ENCODE measurements at regions not wholly inside any gene's neighbourhood (a gene's known extent, or its start where the extent isn't known, plus 50 kb on each side); places are given as distances from the start of the nearest gene placed in this dataset.

GRCh38 chr5:60437308-60437707 is 262.7 kb downstream of the DEPDC1B start:
- H3K9ac ChIP-seq (ENCODE audit: control insufficient read depth, insufficient read depth, low read length): no peak overlapping the region
- BruUV-seq (replicated peaks): no TSS peak
- no peaks in the 10 kb centered on the region for H3K36me3 ChIP-seq (ENCODE audit: control insufficient read depth in 2 of 2, insufficient read depth in 2 of 2, low read length in 1 of 2)
- ChIA-PET POLR2A (no interaction called here), SMC1A (ENCODE audit: uncharacterized antibody, unreplicated experiment) (interaction anchor here (0.8 to 2.3 kb wide), 8 partner anchors 16 to 85 kb away, joined by 3 to 5 read pairs (median 4); no protein-coding TSS in a partner anchor), RAD21 (ENCODE audit: unreplicated experiment) (interaction anchor here (1.0 to 1.5 kb wide), 3 partner anchors 16 to 66 kb away, joined by 3 read pairs; no protein-coding TSS in a partner anchor), CTCF (interaction anchor here (1.1 kb wide), 1 partner anchor 8 kb away, joined by 3 read pairs; no protein-coding TSS in a partner anchor)
- in situ Hi-C loops (cut with MboI): no loop called here
- H3K4me1 ChIP-seq (ENCODE audit: control insufficient read depth, insufficient read depth, low read length): peaks cover 11% of the 10 kb centered on the region
- FAIRE-seq: no peak
- no peak for ATAC-seq
- H3K27ac ChIP-seq (ENCODE audit: control insufficient read depth, insufficient read depth): no peak overlapping the region
- no peak overlapping the region for H3K4me3 ChIP-seq
- no peaks in the 10 kb centered on the region for H3K79me2 ChIP-seq (ENCODE audit: control insufficient read depth, insufficient read depth, low read length)
- intact Hi-C loops (cut with micrococcal nuclease; ENCODE audit: unreplicated experiment): no loop called here
- no peaks in the 10 kb centered on the region for H3K27me3 ChIP-seq (replicated peaks in 1 of 2; ENCODE audit: control insufficient read depth in 2 of 2, insufficient read depth in 2 of 2, low read length in 1 of 2)
- H2AFZ ChIP-seq (ENCODE audit: control insufficient read depth, low read depth, low read length): no peak overlapping the region
- no peaks in the 10 kb centered on the region for H4K20me1 ChIP-seq (ENCODE audit: control insufficient read depth, insufficient read depth)
- peaks cover 2% of the 10 kb centered on the region; the same call in 1 of the 3 replicates for H3K9me3 ChIP-seq (replicated peaks; ENCODE audit: control insufficient read depth, insufficient read depth, low read length)
- no peak for DNase-seq (ENCODE audit: low read depth, low spot score)
- no peak overlapping the region for H3K4me2 ChIP-seq (ENCODE audit: control insufficient read depth, insufficient read depth)
- no peak for TF ChIP-seq CBFB (IDR thresholded peaks at IDR 0.05; ENCODE audit: low read depth)
- peak; percentile 60 for TF ChIP-seq RUNX3 (IDR thresholded peaks at IDR 0.05; ENCODE audit: low read length)

GRCh38 chr5:60436518-60436917 is 263.4 kb downstream of the DEPDC1B start:
- ChIA-PET POLR2A (no interaction called here), SMC1A (ENCODE audit: uncharacterized antibody, unreplicated experiment) (interaction anchor here (0.8 to 2.3 kb wide), 6 partner anchors 16 to 83 kb away, joined by 3 to 5 read pairs (median 4); no protein-coding TSS in a partner anchor), RAD21 (ENCODE audit: unreplicated experiment) (interaction anchor here (1.0 to 1.5 kb wide), 6 partner anchors 13 to 77 kb away, joined by 3 read pairs; no protein-coding TSS in a partner anchor), CTCF (no interaction called here)
- no peak overlapping the region; the same call in 1 of the 2 replicates for H3K9ac ChIP-seq (ENCODE audit: control insufficient read depth, insufficient read depth, low read length)
- no peak overlapping the region for H3K27ac ChIP-seq (ENCODE audit: control insufficient read depth, insufficient read depth)
- intact Hi-C loops (cut with micrococcal nuclease; ENCODE audit: unreplicated experiment): no loop called here
- in situ Hi-C loops (cut with MboI): no loop called here
- H4K20me1 ChIP-seq (ENCODE audit: control insufficient read depth, insufficient read depth): no peaks in the 10 kb centered on the region
- no peak overlapping the region; the same call in 1 of the 2 replicates for H2AFZ ChIP-seq (ENCODE audit: control insufficient read depth, low read depth, low read length)
- peaks cover 11% of the 10 kb centered on the region for H3K4me1 ChIP-seq (ENCODE audit: control insufficient read depth, insufficient read depth, low read length)
- no peak overlapping the region for H3K4me3 ChIP-seq
- ATAC-seq (peak; percentile 61), DNase-seq (ENCODE audit: low read depth, low spot score) (peak; percentile 33), FAIRE-seq (peak; percentile 38)
- H3K9me3 ChIP-seq (replicated peaks; ENCODE audit: control insufficient read depth, insufficient read depth, low read length): peaks cover 2% of the 10 kb centered on the region; the same call in 1 of the 3 replicates
- H3K36me3 ChIP-seq (ENCODE audit: control insufficient read depth in 2 of 2, insufficient read depth in 2 of 2, low read length in 1 of 2): no peaks in the 10 kb centered on the region
- H3K4me2 ChIP-seq (ENCODE audit: control insufficient read depth, insufficient read depth): peak overlapping the region; percentile 47
- WGBS (ENCODE audit: insufficient coverage, insufficient replicate concordance, low lambda C conversion rate, missing lambda C conversion rate): 0% methylated on average over 2 of the region's 2 CpGs
- H3K27me3 ChIP-seq (replicated peaks in 1 of 2; ENCODE audit: control insufficient read depth in 2 of 2, insufficient read depth in 2 of 2, low read length in 1 of 2): no peaks in the 10 kb centered on the region
- no peaks in the 10 kb centered on the region for H3K79me2 ChIP-seq (ENCODE audit: control insufficient read depth, insufficient read depth, low read length)
- BruUV-seq (replicated peaks): no TSS peak
- TF ChIP-seq CHD4 (IDR thresholded peaks at IDR 0.05) (no peak), IRF3 (IDR thresholded peaks at IDR 0.05) (no peak), KDM1A (IDR thresholded peaks at IDR 0.05; ENCODE audit: borderline replicate concordance) (no peak), RAD51 (IDR thresholded peaks at IDR 0.05) (no peak), ZNF207 (IDR thresholded peaks at IDR 0.05; ENCODE audit: borderline replicate concordance) (no peak), CBX5 (IDR thresholded peaks at IDR 0.05; ENCODE audit: low read depth) (no peak), SRF (IDR thresholded peaks at IDR 0.05; ENCODE audit: low read depth in 2 of 2, low read length in 2 of 2) (no peak), NFXL1 (IDR thresholded peaks at IDR 0.05; ENCODE audit: borderline replicate concordance) (no peak), ZBTB33 (IDR thresholded peaks at IDR 0.05) (no peak), MEF2B (IDR thresholded peaks at IDR 0.05; ENCODE audit: partially characterized antibody, poor library complexity, severe bottlenecking) (peak; percentile 20), NR2C2 (IDR thresholded peaks at IDR 0.05; ENCODE audit: borderline replicate concordance, control insufficient read depth, insufficient read length, low read depth) (no peak), ZBED1 (IDR thresholded peaks at IDR 0.05; ENCODE audit: borderline replicate concordance) (no peak), PKNOX1 (IDR thresholded peaks at IDR 0.05) (no peak)
